NCI-H1436 treated with DMSO at 0.1 percent for 48 hours (cell line): ENCODE measurements at regions not wholly inside any gene's neighbourhood (a gene's known extent, or its start where the extent isn't known, plus 50 kb on each side); places are given as distances from the start of the nearest gene placed in this dataset.

ENCODE experiments used
- DNase-seq: peaks from one replicate; lab custom pipeline; 2025; lab: John Stamatoyannopoulos, UW

DNA sequence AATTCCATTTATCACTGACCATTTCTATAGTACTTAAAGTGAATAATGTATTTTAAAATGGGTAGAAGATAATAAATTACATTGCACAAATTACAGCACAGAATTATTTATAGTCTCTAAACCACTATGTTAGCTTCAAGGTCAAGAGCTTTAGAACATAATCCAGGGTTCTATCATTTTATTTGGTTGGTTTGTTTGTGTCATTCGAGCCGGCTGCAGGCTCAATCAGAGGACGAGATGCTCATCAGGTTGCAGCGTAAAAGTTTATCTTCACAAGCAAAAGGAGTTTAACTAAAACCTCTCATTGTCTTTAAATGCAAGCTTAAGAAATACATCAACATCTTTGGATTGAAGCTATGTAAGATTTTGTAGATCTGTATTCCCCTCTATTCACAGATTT lies 523.8 kb downstream of the EFNA5 start:
- no peak for DNase-seq

DNA sequence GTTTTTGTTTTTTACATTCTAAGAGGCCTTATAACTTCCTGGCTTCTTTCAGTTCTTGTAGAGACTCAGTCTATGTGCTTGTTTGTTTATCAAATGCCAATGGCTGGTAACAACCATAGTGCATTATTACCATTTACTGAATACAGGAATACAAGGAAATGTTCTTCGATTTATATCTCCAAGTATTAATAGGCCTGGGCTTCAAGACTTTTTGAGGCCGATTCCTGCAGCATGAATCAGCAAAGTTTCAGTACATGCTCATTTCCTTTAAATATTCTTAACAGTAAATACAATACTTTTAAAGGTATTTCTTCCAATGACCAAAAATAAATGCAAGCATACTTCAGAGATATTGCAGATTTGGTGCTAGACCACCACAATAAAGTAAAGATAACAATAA lies 535.3 kb downstream of the EFNA5 start:
- no peak for DNase-seq

DNA sequence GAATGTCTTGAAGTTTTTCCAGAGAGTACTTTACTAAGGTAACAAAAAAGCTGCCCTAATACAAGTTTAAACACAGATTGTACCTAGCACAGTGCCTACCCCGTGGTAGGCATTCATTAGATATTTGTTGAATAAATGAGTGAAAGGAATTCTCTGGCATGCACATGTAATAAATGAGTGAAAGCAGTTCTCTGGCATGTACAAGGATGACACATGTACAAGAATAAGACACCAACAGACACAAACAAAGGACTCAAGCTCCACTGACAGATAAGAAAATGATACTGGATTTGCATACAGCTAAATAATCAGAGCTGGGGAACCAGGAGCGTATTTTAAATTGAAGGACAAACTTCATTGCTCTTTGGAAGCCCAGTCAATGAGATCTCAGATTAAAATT lies 535.8 kb downstream of the EFNA5 start:
- DNase-seq, result no peak

DNA sequence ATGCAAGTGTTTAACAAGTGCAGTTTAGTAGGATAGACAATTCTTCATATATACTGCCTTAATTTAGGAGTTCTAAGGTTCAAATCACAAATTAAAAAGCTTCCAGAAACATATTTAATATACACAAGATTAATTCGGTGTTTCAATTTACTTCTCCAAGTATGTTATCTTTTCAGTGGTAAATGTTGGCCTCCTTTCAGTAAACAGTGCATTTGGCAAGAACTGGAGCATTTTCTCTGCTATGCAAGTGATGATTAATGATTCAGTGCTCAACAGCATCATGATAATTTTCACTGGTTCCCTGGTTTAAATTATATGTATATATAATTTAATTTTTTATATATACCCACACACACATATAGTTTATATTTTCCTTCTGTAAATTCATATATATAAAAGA lies 541.7 kb downstream of the EFNA5 start:
- no peak for DNase-seq

DNA sequence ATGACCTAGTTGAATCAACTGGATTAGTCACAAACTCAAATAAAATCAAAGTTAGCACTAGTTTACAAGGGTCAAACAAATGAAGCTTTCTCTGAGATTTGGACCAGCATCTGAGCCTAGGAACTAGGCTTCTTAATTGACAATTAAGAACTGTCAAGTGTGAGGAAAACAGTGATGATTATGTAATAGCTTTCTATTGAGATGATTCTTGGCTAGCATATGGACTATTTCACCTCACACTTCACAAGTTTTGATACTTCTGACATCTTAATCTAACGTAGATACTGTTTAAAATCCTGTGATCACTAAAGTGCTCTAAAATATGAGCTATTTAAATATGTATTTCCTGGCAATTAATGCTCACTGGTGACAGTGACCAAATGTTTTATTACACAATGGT lies 542.9 kb downstream of the EFNA5 start:
- DNase-seq, result no peak

DNA sequence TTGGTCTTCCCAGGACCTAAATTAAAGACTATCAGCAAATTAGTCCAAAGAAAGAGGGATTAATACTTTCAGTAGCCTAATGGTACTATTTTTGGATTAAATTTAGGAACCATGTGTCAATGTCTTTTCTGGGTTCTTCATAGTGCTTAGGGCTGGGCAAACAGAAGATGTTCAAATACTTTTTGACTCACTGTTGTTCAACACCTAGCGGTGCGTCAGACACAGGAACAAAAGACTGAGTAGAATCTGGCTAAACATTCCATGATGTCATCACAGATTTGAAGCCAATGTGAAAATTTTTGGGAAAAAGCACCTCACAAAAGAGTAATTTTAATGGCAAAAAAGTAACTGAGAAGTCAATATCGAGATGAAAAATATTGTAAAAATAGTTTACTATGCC lies 544.4 kb downstream of the EFNA5 start:
- no peak for DNase-seq

DNA sequence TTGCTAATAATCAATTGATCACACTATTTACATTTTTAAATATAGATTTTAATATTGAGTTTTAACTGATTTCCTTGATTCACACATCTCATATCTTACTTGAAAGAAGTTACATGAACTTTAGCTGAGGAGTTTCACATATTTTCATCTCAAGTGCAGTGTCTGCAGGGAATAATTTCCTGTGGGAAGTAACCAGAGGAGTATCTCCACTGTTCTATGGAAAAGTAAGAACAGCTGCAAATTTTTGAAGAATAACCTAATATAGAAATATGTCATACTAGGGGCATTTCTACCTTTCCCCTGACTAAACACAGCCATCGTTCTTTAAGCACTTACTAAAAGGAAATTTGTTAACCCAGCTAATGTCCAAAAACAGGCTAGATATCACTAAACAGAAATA lies 546.4 kb downstream of the EFNA5 start:
- DNase-seq, result no peak

DNA sequence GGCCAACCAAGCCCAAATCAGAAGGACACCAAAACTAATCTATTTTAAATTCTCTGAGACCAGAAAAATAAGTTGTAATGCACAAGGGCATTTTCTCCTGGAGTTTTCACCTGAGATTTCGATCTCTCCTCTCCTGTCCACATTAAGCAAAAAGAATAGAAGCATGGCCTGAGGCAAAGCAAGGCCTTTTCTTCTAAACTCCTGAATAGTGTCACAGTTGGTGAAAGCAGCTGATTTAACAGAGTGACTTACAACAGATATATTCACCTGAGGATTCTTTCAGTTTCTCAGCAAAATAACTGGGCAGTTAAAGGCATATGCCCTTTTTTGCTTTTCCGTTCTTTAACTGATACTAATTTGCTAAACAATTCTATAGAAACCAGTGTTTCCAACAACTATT lies 547.7 kb downstream of the EFNA5 start:
- DNase-seq, result no peak

DNA sequence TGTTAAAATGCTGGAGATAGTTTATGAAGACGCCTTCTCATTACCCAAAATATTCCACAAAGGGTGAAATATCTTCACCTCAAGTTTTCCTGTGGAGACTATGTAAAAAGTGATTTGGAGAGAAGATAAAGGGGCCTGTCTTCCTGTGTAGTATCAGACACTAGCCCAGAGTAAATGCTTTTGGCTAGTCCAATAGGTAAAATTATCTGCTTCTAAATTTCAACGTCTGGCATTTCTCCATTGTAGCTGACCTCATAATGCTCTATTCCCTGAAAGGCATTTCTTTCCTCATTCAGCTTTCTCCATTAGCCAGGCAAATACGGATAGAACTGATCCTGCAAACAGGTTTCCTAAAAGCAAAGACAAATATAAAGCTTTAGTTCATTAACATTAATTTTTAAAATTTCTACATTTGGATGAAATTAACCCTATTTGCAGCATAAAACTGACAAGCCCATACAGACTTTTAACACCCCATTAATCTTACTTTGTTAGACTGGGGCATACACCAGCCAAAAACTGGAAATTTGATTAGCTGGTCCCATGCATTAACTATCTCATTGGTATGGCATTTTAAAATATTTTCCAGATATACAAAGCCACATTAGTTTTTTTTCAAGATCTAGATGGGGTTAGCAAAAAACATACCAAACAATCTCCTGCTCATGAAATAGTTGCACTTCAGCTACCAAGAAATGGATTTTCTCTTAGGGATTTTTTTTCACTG lies 548.8 kb downstream of the EFNA5 start:
- DNase-seq, result no peak

DNA sequence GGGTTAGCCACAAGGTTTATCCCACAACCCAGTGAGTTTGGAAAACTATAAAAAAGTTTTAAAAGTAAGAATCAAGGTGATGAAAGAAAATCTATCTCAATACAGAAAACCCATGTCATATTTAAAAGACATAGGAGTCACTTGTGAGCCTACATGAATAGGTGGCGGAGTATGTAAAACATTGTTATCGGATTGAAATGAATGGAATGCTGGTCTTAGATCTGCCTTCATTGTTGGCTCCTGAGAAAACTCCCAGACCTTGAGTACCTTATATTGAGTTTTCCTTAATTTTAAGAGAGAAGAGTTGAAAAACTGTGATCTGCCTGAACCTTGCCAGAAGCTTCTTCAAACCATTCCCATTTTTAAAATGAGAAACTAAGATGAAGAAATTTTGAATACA lies 551.1 kb downstream of the EFNA5 start:
- DNase-seq, result no peak

DNA sequence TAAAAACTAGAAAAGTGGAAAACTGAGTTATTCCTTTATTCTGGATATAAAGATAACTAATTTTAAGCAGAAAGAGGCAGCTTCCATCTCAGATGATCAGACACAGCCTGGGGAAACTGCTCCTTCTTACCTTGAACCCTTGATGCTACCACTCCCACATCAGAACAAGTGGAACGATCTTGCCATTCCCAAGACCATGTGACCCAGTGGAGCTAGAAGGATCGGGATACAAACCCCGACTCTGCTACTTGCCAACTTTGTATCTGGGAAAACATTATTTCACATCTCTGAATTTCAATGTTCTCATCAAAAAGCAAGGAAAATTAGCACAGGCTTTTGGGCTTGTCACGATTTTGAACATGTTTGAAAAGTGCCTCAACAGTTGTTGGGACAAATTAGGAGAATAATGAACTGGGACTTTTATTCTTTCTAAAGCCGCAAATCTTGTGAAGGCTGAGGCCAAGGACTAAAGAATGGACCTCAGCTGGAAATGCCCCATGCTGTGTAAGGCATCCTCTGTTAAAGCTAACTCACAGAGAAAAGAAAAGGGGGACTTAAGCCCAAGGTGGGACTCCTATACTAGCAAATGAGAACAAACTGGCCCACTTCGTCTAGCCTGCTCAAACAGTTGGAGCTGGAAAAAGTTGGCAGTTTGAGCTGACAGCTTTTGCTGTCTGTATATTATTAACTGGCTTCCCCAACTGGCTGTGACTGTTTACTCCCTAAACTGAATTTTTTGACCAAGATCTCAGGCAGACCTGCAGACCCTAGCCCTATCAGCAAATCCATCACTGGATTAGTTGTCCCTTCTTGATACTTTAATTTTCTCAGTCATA lies 552.3 kb downstream of the EFNA5 start:
- no peak for DNase-seq

DNA sequence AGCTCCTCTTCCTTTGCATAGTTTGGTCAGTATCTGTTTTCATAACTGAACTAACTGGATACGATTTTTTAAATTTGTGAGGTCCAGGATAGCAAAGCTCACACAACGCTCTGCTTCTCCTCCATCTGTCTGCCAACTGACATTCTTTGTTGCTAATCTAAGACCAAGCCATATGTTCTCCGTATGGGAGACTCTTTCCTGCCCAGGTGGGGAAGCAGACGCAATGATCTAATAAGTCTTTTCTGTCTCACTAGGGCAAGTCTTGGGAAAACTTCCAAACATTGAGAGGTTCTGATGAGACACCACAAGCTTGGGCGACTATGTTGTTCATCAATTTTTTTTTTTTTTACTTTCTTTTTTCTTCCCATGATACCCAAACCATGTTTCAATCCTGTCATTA lies 558.5 kb downstream of the EFNA5 start:
- no peak for DNase-seq

DNA sequence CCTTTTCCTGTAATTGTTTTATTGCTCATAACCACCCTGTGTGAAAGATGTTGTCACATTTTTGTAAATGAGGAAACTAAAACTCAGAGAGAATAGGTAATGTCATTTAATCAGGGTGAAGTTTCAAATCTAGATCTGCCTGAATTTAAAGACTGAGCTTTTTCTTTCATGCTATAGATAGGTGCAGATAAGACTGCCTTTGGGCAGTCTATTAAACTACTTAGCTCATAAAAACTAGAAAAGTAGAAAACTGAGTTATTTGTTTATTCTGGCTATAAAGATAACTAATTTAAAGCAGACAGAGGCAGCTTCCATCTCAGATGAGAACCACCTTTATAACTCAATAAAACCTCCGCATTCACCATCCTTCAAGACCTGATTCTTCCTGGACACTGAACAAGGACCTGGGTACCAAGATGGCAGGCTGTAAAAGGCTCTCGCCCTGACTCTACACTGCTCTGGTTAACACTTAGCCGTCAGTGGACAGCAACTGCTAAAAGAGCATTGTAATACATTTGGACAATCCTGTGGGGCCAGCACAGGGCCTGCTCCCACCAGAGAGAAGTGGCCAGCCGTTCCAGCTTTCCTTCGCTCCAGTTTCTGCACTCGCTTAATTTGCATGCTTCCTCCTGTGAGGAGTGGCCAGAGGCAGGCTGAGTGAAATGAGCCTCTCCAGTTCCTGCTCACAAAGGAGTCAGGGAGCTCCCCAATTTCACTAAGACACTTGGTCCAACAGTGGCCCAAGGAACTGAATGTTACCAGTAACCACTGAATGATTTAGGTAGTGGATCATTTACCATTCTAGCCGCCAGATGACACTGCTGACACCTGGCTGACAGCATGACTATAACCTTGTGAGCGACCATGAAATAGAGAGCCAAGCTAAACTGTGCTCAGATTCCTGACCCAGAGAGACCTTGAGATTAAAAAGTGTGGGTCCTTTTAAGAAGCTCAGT lies 566.4 kb downstream of the EFNA5 start:
- no peak for DNase-seq

DNA sequence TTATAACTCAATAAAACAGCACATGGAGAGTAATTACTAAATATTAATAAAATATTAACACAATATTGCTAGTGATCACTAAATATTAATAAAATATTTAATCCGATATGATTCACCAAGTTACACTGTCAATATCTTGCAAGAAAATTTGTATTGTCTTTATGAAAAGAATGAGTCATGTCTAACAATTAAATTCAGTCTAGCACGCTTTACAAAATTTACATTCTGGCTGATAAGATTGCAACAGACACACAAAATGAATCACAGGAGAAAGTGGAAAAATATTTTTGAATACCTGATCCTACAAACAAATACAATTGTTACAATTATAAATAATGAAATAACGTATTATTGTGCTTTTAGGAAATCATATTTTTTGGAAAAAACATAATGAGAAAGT lies 567.2 kb downstream of the EFNA5 start:
- DNase-seq, result no peak

DNA sequence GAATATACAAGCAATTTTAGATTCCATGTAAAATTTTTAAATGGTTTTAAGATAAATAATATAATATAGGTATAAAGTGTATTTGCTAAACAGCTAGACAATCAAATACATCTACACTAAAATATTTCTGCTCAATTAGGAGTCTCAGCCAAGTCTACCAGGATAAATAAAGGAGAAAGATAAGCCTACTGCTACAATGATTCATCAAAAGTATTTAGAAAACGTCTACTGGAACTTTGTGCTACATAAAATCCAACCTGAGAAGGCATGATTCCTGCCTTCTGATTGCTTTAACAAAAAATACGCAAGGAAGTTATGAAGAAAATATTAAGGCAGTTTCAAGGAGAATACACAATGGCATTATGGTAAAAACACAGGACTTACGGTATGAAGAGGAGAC lies 570.6 kb downstream of the EFNA5 start:
- no peak for DNase-seq

DNA sequence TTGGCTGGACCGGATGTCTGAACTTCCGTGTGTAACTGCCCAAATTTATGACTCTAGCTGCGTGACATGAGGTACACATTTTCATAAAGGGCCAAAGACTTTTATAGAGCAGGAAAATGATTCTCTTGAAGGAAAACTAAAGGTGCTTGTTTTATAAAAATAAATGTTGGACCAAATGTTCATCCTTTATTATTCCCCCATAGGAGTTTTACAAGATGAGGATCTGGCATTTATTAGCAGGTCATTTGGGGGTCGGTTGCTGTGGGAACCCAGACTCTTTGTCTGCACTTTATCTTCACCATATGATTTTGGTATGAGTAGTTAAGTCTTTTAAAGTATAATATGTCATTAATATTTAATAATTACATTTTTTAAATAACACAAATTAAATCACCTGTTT lies 571.2 kb downstream of the EFNA5 start:
- DNase-seq, result no peak

DNA sequence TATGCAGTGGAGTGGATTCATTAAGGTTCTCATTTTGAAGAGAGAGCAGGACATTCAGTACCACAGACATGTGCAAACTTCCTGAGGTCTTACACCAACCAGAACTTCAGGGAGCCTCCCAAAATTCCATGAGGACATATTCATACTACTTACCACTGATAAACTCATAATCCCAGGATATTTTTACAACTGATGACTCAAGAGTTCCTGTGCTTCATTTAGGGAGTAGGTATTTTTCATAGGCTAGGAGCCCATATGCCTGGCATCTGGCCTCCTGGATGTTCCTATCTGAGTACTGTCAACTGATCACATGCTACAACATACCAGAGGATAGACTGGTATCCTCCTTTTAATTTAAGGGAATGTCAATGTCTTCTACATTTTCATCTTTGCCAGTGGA lies 578.0 kb downstream of the EFNA5 start:
- no peak for DNase-seq

DNA sequence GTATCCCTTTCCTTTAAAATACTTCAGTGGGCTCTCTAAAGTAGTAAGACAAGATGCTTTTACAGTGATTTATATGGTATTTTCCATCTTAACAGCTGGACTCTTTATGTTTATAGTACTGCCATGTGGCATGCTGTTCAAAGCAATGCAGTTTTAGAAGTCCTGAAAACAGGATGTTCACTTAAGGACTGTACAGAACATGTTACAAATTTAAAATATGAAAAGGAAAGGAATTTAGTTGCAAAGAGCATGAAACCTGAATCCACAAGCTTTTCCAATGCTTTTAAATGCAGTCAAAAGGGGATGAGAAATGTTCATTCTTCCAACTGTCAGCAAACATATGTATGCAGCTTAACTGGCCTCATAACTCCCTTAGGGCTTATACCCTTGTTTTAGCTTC lies 580.2 kb downstream of the EFNA5 start:
- DNase-seq, result no peak

DNA sequence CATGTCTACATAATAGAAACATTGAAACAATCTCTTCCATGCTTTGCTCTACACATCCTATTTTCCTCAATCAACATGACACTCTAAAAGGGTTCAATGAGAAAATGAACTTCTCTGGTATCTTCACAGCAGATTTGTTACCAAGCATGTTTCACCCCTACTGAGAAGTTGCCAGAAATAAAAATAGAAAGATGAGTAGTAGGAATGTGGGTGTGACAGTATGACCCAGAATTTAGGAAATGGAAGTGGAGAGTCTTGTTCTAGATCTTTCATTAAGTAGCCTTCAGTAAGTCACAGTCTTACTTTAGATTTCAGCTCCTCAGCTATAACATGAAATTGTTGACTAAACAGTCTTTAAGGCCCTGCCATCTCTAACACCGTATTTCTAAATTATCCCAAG lies 581.8 kb downstream of the EFNA5 start:
- no peak for DNase-seq

DNA sequence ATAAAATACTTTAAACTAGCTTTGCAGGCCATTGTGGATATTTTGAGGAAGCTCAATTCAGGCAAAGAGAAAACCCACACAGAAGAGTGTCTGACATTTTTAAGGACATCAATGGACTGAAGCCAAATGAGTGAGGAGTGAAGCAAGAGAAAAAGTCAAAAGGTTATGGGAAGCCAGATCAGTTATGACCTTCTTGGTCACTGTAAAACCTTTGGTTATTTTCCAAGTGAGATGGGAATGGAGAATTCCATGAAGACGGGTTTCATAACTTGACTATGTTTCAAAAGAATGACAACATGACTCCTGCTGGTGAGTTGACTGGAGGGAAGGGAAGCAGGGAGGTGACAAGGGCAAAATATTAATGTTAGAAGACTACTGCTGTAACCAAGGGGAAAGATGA lies 585.2 kb downstream of the EFNA5 start:
- DNase-seq, result no peak

DNA sequence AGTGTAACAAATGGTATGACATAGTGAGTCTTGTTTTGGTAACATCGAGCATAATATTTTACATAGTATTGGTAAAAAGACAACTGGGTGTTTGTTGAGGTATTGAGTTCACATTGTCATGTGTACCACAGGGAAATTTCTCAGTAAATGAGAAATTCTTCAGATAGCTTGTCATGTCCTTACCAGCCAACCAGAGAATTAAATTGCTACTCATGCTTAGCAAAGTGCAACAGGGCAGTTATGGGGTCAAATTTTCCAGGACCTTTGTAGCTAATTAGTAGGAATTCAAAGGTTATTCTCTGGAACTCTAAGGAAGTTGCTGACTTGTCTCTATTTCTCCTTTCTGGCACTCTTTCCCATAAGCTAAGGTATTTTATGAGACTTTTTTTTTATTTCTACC lies 595.7 kb downstream of the EFNA5 start:
- DNase-seq, result no peak

DNA sequence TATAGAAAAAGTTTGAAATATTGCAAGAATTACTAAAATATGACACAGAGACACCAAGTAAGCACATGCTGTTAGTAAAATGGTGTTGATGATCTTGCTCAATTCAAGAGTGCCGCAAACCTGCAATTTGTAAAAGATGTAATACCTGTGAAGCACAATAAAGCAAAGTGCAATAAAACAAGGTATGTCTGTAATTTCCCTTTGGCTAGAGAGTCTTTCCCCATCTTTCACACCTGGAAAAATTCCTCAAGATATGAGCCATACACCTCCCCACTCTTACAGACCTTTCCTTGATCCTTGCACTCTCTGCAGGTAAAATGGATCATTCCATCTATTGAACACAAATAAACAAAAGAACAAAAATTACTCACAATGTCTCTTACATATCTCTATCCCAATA lies 597.8 kb downstream of the EFNA5 start:
- no peak for DNase-seq

DNA sequence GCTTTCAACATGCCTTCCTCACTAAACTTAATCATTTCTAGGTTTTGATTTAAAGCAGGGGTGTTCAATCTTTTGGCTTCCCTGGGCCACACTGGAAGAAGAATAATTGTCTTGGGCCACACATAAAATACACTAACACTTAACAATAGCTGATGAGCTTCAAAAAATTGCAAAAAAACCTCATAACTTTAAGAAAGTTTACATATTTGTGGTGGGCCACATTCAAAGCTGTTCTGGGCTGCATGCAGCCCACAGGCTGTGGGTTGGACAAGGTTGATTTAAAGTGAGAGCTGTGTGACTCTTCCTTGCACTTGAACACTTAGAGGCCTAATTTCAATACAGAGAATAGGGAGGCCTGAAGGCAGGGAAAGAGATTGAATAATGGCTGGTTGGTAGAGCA lies 598.3 kb downstream of the EFNA5 start:
- DNase-seq, result no peak
